ENCODE measurements at regions not wholly inside any gene's neighbourhood (a gene's known extent, or its start where the extent isn't known, plus 50 kb on each side); places are given as distances from the start of the nearest gene placed in this dataset.
"Not testable (repeated sequence)": the region's sequence is repeated elsewhere in the genome, so short reads cannot be mapped to it uniquely, and the experiment has no call there.

DNA sequence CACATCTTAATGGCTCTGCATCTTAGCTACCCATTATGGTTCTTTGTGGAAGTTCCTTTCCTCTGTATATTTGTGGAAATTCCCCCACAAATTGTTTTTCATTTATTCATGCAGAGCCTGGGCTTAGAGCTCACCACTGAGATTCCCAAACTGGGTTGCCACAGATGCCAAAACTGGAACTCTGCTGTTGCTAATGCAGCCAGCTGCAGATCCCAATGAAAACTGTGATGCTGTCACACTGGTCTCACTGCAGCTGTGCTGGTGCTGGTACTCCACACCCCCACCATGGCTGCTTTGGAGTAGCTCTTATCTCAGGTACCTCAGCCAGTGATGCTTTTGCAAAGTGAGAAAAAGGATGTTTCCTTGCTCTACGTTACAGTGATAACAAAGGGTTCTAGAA, 87.7 kb downstream of the DCK start:
- DNase-seq, result no peak

DNA sequence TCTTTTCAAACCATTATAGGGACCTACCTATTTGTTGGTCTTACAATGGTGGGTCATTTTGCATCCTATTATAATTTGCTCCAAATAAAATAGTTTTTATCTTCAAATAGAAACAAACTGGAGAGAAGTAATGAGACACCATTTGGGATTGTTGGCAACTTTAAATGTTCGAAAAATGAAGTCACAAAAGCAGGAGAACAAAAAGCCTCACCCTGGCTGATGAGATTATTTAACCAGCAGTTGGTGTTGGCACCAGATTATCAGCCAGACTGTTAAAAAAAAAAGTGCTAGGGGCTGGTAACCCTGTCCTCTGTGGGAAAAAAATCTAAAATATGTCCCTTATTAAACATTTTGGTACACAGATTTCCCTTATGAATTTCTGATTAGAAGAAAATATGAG, 100.3 kb downstream of the DCK start:
- DNase-seq, result no peak

DNA sequence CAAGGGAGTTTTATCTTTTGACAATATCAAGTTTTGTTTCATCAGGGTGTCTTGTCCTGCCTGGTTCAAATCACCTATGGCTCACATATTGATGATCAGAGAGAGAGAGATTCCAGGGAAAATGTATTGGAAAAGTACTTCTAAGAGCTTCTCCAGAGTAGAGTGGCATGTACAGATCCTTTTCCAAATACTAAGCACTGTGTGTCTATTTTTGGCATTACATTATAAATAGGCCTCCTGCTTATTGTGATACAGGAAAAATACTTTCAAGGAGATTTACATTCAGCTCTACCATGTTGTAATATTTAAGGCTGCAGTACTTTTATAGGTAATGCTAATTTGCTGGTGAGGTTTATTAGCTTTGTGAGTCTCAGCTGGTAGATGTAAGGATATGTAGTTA, 100.8 kb downstream of the DCK start:
- no peak for DNase-seq

DNA sequence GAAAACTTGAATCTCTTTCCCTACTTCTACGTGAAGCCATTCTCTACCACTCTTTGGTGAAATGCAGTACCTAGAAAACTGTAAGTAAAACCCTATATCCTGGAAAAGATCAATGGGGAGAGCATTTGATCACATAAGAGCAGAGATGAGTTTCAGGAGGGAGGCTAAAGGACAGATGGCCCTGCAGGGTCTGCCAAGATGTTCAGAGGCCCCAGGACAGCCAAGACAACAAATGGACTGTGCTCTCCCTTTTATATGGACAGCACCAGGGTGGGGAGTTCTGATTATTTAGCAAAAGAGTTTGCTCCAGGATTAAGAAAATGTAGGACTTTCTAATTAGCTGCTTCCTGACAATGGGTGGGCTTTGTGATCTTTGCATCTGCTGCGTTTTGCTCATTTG, 101.7 kb downstream of the DCK start:
- DNase-seq, result no peak

DNA sequence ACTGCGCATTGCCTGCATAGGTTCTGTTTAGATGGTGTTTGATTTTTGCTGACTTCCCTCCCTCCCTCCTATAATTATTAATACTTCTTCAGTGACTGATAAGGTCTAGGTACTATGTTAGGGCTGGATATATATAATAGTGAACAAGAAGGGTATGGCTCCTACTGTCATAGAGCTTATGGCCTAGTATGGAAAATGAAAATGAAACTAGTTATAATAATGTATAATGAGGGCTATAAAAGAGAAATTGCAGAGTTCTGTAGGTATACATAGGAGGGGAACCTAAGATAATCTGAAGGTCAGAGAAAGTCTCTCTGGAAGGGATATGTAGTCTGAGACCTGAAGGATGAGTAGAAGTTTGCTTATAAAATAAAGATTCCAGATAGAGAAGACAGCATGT, 102.1 kb downstream of the DCK start:
- DNase-seq, result no peak

DNA sequence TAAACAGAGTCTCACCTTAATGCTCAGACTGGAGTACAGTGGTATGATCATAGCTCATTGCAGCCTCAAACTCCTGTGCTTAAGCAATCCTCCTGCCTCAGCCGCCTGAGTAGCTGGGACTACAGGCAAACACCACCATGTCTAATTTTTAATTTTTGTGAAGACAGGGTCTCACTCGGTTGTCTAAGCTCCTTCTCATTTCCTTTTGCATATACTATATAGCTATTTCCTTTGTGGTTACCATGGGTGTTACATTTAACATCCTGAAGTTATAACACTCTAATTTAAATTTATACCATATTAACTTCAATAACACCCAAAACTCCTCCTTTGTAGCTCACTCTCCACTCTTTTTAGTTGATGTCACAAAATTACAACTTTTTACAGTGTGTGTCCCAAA, 114.3 kb downstream of the DCK start:
- DNase-seq, result no peak

DNA sequence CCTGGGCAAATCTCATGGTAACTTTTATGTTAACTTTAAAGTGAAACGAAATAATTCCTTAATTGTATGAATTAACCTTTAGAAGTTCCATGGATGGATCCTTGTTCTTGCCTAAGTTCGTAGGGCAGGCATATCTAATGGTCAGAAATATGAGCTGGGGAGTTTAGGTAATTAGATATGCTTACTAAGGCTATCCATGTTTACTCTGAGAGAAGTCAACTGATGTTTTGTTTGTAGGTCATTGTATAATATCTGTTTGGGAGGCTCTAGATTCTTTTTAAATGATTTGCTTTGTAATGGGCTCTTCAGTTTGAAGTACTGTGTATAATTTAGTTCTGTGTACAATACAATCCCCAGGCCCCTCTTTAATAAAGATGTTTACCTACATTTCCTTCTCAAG, 117.0 kb downstream of the DCK start:
- DNase-seq, result no peak

DNA sequence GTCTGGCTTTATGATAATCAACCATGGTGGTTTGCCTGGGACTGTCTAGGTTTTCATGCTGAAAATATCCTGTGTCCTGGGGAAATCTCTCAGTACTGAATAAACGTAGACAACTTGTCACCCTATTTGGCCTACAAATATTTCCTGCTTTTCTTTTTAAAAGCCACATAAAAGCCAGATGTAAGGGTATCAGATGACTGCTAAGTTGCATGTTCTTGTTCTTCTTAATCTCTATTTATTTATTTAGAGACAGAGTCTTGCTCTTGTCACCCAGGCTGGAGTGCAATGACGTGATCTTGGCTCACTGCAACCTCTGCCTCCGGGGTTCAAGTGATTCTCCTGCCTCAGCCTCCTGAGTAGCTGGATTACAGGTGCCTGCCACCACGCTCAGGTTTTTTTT, 117.7 kb downstream of the DCK start:
- not testable (repeated sequence) for DNase-seq

DNA sequence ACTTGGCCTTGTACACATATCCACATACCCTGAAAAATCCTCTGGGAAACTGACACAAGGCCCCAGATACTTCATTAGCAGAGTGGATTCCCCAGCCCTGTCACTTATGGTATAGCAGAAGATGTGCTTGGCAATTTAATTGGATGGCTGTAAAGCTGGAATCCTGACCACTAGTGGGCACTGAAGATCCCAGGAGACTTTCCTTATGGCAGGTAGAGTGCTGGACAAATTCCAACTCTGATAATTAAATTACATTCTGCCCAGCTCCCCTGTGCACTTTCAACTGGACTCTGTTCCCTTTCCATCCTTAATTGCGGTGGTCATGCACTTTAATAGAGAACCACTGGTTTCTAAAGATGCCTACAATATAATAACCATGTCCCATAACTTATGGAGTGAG, 119.8 kb downstream of the DCK start:
- no peak for DNase-seq

DNA sequence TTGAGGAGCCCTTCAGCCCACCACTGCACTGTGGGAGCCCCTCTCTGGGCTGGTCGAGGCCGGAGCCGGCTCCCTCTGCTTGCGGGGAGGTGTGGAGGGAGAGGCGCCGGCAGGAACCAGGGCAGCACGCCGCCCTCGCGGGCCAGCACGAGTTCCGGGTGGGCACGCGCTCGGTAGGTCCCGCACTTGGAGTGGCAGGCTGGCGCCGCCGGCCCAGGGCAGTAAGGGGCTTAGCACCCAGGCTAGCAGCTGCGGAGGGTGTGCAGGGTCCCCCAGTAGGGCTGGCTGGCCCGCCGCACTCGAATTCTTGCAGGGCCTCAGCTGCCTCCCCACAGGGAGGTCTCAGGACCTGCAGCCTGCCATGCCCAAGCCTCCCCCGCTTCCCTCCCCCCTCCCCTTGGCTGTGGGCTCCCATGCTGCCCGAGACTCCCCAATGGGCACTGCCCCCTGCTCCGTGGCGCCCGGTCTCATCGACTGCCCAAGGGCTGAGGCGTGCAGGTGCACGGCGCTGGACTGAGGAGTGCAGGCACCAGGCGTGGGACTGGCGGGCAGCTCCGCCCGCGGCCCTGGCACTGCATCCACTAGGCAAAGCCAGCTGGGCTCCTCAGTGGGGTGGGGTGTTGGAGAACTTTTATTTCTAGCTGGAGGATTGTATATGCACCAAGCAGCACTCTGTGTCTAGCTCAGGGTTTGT, 127.5 kb downstream of the DCK start:
- no peak for DNase-seq

DNA sequence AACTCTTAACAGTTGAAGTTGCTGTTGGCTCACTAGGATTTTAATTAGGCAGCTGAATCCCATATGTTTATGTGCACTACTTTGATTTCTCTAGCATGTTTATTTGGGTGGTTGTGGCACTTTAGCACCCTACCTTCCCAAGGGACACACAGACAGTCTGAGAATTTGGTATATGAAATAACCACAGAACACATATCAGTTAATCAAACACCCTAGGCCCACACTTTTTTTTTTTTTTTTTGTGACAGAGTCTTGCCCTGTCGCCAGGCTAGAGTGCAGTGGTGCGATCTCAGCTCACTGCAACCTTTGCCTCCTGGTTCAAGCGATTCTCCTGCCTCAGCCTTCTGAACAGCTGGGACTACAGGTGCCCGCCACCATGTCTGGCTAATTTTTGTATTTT, 130.5 kb downstream of the DCK start:
- DNase-seq, result no peak

DNA sequence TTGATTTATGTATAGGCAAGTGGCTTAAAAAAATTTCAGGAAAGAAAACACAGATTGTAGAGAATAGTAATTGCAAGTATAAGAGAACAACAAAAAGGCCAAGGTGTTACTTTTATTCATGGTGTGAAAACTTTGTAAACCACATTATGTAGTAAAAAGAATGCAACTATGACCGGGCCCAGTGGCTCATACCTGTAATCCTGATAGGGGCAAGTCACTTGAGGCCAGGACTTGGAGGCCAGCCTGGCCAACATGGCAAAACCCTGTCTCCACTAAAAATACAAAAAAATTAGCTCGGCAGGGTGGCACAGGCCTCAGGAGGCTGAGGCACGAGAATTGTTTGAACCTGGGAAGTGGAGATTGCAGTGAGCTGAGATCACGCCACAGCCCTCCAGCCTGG, 131.7 kb downstream of the DCK start:
- DNase-seq, result no peak

DNA sequence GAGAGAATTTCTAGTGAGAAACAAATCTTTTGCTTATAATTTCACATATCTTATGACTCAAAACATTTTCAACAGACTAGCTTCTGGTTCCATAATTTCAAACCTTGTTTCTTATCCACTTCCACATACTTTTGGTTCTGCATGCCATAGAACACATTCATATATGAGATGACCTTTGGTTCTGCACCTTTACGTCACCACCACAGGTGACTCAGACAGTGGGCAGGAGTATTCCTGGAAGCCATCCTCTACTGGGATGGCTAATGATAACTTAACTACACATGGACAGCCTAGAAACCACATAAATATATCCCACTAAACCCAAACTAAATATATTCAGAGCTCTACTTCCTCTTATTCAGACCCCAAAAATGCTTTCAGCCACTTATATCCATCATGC, 133.3 kb downstream of the DCK start:
- no peak for DNase-seq

DNA sequence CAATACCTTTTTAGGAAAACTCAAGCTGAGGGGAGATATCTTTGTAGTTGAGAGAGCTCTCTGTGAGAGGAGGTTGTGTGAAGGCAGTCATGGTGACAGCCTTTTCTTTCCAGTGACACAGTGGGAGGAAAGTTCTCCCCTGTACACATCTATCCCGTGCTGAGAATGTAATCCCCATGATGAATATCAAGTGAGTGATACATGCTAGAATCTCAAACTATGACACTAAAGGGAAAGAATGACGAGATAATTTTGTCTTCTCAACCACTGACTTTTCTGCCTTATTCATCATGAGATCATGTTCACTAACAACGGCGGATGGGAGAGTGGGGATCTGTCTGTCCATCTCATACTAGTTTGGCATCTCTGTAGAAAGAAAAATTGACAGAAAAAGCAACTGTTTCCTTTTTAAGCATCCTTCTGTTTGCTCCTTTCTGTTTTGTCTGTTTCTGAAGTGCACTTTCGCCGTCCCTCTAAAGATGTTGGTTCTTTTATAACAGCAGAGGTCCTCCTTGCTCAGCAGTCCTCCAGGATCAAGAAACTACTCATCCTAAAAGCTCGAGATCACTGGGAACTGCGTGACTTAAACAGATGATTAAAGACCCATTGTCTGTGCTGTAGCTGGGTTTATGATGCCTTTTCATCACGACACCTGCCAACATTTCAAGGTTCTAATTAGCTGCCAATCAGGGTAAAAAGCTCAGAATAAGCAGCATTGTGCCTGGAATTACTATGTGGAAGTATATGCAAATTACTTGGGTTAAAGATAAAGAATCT, 137.6 kb downstream of the DCK start:
- DNase-seq, result no peak

DNA sequence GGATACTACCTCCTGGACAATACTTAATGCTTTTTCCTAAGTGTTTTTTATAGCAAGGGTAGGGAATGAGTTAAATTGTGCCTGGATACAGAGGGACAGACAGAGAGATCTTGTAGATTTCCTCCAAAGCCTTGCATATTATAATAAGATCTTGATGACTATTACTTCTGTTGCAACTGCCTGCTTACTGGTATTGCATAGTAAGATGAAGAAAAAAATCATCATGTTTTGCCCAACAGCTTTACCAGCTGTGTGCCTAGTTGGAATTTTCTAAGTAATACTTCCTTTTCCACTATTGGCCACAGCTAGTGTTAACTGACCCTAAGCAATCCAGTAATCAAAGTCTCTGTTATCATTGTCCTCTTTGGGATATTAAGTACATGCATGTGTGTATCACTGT, 139.0 kb downstream of the DCK start:
- DNase-seq, result no peak

DNA sequence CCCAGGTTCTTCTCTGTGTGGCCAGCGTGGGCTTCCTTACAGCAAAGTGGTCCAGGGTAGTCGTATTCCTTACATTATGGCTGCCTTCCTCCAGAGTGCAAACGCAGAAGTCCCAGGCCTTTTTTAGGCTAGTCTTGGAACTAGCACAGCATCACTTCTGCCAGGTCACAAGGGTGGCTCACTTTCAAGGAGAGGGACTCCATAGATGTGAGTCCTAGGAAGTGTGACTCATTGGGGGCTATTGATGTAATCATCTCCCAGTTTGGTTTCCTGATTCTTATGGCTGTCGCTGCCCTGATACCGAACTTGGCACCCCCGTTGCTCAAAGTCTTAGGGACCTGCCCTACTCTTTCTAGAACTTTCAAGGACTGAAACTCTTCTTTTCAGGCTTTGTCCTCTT, 140.0 kb downstream of the DCK start:
- DNase-seq, result no peak

DNA sequence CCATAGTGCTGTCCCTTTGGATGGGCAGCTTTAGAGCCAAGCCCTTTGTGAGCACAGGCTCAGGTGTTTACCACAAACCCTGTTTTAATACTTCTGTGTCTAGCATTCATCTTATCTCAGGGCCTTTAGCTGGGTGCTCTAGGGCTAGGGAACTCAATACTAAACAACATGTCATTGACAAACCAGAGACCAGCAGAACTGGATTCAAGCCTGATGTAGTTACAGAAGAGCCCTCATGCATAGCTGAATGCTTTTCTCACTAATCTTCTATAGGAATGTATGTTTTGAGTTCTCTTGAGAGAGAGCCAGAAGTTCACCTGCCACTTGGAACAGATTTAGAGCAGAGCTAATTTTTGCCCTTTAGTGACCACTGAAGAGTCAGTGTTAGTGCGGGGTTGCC, 142.6 kb downstream of the DCK start:
- DNase-seq, result no peak

DNA sequence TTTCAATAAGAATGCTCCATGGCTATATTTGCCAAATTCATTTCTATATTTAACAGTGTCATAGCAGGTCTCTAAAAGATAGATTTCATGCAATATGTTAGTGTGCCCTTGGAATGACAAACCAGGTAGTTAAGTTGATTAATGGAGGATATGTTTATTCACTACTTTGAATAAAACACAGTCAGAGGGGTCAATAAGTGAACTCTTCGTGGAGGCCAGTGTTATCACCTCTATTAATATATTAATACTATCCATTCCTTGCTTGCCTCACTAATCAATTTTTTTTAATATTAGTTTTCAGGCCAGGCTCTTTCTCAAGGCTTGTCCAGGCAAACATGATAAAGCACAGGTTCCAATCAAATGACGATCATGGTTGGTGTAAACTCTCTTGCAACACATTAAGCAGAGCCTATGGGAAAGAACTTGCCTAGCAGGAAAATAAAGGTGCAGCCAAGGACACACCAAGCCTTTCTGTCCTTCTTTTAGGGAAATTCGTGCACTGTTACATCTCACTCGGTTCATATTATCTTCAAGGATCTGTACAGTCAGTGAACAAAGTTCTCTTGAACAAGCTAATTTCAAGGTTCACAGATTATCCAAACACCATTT, 144.7 kb downstream of the DCK start:
- no peak for DNase-seq

DNA sequence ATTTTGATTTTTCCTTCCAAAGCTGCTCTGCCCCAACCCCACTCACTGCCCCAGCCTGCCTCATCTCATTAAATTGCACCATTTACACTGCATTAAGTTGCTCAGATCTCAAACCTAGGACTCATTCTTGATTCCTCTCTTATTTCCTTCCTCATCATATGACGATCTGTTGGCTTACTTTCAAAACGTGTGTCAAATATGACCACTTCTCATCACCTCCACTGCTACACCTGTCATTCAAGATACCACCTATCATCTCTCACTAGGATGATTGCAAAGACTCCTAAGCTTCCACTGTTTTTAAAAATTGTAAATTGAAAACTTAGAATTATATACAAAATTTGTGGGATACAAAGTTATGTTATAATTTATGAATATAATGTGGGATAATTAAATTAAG, 147.1 kb downstream of the DCK start:
- no peak for DNase-seq

DNA sequence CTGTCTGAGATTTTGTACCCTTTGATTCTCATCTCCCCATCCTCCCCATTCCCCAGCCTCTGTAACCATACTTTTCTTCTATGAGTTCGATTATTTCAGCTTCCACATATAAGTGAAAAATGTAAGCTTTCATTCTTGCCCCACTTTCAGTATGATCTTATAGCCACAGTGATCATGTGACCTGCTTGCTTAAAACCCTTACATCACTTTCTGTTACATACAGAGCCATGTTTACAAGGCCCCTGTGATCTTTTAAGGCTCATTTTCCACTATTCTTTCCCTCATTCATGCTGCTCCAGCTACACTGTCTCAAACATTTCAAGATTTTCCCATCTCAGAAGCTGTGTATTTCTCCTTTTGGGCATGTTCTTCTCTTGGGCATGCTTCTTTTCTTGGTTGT, 147.7 kb downstream of the DCK start:
- no peak for DNase-seq

DNA sequence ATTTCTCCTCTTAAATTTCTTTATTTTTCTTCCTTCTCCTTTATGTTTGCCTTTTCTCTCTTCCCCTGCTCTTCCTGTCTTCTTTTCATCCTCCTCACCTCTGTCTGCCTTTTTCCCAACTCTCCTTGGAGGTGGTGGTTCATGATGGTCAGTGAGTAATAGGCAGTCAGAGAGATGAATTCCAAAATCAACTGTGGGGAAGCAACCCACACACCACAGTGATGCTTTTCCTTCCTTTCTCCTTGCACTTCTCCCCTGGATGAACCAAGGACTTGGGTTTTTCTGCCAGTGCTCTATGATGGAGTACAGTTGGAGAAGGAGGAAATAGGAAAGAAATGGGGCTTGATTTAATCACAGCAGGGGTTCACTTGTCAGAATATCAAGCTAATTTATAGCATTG, 153.8 kb downstream of the DCK start:
- no peak for DNase-seq

DNA sequence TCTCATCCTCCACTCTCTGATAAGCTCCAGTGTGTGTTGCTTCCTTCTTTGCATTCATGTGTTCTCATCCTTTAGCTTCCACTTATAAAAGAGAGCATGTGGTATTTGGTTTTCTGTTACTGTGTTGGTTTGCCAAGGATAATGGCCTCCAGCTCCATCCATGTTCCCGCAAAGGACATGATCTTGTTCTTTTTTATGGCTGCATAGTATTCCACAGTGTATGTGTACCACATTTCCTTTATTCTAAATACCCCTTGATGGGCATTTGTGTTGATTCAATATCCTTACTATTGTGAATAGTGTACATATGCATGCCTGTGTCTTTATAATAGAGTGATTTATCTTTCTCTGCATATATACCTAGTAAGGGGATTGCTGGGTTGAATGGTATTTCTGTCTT, 155.1 kb downstream of the DCK start:
- no peak for DNase-seq

DNA sequence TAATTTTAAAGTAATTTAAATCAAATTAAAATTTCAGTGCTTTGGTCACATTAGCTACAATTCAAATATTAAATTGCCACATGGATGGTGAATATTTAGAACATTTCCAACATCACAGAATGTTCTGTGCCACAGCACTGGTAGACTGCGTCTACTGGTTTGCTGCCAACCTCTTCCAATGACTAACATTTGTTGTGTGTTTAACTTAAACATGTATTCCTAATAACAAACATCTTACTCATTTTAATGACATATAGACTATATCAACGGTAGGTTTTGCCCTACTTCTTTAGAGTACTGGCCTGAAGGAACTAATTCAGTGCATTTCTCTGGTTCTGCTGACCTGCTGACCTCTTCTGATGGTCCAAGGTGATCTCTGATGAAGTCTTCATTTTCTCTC, 157.6 kb downstream of the DCK start:
- no peak for DNase-seq

DNA sequence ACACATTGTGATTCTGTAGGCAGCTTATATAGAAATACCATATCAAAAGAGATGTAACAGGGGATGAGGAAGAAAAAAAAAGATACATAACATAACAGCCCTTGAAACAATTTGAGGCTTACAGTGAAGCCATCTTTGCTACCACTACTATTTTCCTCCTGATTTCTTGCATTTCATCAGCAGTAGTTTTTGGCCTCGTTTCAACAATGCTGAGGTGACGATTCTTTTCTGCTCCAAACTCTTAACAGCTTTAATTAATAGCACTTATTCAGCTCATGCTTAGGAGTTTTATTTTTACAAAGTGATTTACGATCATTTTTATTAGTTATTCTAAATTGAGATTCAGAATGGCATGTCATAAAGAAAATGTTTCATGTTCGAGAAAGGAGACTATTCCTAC, 163.2 kb downstream of the DCK start:
- no peak for DNase-seq

DNA sequence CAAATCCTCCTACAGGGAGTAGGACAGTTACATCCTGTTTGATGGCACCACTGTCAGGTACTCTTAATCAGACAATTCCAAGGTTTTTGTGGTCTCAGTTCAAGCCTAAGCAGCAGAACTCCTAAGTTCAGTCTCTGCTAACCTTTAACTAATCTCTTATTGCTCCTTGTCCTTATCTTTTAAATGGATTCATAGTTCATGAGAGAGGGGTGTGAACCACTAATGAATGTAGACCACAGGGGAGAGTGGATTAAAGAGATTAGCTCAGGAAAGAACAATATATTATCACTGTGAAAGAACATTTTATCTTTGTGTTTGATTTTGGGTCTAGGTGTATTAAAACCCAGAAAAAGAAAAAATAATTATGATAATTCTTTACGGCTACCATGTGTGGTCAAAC, 168.9 kb downstream of the DCK start:
- no peak for DNase-seq
